GM19035 (cell line): ENCODE measurements at regions not wholly inside any gene's neighbourhood (a gene's known extent, or its start where the extent isn't known, plus 50 kb on each side); places are given as distances from the start of the nearest gene placed in this dataset.
A peak's percentile ranks its signal among the peaks of the same experiment; 100 is the strongest.
"Not testable (repeated sequence)": the region's sequence is repeated elsewhere in the genome, so short reads cannot be mapped to it uniquely, and the experiment has no call there.

Experiments
- ATAC-seq: cut with Tn5 transposase; IDR thresholded peaks from one replicate; pipeline ENCODE4 v1.9.1; 2021; ENCODE audit not compliant: unreplicated experiment

- ATAC-seq = no peak
Measured at GRCh38 chr10:52533986-52534385, 219.9 kb downstream of the DKK1 start.

DNA sequence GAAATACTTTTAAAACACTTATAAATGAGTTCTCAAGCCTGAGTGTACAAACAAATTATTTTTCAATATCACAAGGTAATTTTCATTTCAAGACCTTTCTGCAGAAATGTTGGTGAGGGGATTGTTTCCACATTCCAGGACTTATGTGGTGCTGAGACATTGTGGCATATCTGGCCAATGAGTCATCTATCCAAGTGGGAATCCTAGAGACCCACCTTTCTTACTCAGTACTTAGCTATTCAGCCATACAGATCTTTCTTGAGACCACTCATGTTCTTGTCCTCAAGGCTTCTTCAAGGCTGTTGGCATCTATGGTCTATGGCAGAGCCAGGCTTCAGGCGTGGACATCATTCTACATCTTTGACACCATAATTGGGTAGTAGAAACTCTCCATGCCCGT, 225.4 kb downstream of the DKK1 start:
- ATAC-seq = no peak

- ATAC-seq = no peak
Measured at GRCh38 chr10:52540479-52540984, 226.5 kb downstream of the DKK1 start.

DNA sequence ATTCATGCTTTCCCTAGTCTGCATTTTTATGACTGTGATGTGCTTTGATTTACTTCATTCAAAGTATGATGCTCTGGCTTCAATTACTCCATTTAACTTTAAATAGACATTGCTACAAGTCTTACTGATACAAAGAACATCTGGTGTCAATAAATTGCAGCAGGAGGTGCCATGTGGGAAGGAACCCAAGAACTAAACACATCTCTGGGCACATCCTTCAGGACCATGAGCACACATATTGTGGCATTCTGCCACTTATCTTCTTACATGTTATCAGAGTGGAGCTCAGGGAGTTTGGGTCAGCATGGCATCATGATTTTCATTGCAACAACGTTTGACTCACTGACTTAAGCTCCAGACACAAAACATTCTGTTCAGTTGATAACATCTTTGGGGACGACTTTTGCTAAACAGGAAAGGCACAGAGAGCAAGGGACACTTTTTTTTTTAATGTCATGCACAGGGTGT, 227.0 kb downstream of the DKK1 start:
- no peak for ATAC-seq

DNA sequence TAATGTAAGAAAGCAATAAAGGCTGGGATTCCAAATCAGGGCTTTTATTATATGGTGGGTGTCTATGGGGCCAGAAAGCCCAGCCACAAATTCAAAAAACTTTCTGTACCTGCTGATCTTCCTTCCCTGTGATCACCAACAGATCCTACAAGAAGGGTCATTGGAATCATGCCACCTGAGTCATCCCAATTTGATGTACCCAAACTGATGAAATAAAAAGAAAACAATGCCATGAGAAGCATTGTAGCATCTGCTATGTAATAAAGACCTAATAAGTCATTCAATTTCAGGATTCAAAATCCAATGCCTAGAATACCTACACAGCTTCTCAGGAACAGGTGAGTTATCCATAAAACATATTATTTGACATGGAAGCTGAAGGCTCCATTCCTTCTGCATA, 228.8 kb downstream of the DKK1 start:
- ATAC-seq = no peak

- ATAC-seq = no peak
Measured at GRCh38 chr10:52551046-52551445, 221.5 kb downstream of the MBL2 start.

GRCh38 chr10:52558090-52558489, 214.5 kb downstream of the MBL2 start:
- peak; percentile 69 for ATAC-seq

DNA sequence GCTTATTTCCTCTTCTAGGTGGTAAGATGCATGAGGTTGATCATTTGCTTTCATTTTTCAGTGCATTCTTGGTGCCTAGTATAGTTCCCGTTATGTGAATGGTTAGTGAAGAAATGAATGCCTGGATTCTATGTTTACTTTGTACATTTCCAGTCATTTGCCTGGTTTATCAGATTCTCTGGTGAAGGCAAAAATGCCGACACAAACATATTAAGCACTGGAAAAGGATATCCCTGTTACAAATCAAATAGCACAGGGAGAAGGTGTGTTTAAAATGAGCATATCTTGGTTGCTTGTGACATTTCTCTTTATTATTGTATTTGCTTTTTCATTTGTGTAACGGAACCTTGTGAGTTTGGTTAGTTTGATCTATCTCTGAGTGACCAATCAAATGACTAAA, 211.3 kb downstream of the MBL2 start:
- no peak for ATAC-seq

GRCh38 chr10:52563360-52563759, 209.2 kb downstream of the MBL2 start:
- ATAC-seq = no peak

- no peak for ATAC-seq
Measured at GRCh38 chr10:52566471-52567246, 205.9 kb downstream of the MBL2 start.

DNA sequence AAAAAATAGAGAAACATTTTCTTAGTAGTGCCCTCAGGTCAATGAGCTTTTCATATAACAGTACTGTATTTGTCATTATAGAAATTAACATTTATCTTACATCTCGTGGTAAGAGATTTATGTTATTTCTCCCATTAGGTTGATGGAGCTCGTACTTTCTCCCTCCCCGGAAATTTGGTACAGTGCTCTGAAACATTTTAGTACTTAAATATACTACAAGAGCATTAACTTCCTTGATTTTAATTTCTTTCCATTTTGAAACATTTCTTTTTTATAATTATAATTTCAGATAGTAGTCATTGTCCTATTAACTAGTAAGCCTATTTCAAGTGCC, 205.4 kb downstream of the MBL2 start:
- ATAC-seq = no peak

GRCh38 chr10:52568309-52568708, 204.3 kb downstream of the MBL2 start:
- ATAC-seq = no peak

- ATAC-seq = no peak
Measured at GRCh38 chr10:52570490-52570889, 202.1 kb downstream of the MBL2 start.

DNA sequence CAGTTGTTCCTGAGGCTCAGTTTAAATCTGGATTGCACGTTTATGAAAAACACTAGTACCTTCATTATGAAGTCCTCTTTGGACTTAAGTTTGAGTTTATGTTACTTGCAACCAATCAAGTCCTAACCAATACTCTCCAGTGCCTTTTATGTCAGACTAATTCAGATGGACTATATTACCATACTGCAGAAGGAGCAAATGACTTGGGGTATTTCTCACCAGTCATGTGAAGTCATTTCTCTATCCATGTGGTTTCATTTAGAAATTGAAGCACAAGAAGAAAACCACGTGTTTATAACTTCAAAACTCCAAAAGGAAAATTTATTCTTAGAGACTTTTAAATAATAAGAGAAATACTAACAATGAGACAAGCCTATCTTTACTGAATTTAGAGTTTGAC, 201.6 kb downstream of the MBL2 start:
- ATAC-seq = no peak

DNA sequence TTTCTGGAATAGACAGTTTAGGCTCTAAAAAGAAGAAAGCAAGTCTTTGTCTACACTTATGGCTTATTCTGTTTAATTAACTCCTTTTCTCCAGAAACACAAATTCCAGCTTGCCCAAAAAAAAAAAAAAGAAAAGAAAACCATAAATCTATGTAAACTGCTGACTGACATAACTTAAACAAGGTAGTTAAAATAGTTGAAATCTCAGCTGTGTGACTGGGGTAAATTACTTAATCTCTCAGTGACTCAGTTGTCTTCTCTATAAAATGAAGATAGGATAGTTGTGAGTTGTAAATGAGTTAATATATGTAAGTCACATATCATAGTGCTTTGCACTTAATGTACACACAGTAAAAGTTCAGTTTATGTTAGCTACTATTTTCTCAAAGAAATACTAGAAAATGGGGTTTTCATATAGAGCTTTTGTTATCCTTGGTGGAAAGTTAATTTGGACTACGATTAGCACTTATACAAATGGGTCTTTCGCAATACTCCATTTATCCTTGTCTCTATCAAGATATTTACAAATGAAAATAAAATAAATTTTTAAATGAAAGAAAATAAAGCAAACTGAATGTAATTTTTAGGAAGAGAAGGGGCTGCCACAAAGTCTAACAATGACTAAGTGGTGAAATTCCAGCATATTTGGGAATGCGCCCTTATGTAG, 200.9 kb downstream of the MBL2 start:
- ATAC-seq = no peak

DNA sequence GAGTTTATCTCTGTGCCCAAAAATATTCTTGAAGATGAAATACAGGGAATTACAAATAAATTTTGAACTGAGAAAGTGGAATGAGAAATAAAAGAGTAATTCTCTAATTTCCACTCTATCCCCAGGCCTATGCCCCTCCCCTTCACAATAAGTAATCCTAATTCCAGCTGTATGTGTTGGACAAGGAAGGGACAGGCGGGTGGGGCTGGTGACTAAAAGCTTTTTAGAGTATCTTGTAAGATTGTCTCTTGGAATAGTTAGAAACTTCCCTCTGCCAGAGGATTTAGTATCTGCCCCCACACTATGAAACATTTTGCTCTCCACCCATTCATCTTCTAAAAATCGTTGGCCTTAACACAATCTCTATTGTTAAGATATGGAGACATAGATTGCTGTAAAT, 199.2 kb downstream of the MBL2 start:
- ATAC-seq = no peak

GRCh38 chr10:52574697-52575096, 197.9 kb downstream of the MBL2 start:
- no peak for ATAC-seq

DNA sequence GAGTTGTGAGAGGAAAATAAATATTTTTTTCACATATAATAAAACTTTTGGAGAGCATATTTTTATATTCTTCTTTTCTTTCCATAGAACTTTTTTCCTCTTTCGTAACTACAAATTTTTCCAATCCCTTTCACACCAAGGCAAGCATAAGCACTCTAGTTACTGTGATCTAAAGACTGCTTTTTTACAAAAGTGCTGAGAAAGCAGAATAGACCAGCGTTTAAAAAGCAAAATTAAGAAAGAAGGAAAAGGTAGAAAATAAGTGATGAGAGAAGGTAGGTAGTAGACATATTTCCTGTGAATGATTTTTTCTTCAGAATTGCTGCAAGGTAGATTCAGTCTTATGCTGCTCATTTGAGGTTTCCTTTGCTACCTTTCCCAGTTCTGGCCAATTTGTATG, 195.5 kb downstream of the MBL2 start:
- ATAC-seq = no peak

DNA sequence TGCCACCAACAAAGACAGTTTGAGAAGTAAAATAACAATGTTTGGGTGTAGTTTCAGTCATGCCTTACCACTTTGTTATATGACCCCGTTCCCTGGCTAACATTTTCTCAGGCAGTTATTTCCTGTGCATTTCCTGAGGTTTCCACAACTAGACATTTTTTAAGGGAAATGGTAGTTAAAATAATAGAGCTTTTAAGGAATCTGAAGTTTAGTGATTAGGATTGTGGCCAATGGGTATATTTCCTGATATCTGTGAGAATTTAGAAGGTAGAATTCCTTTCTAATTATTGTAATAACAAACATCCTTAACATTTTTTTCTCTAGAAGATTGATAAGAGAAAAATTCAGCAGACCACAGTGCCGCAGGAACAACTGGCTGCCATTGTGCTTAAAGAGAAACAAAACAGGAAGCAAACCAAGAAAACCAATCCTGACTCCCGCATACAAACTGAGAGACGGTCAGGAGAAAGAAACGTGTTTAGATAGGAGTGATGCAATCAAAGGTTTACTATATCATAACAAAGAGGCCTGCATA, 193.6 kb downstream of the MBL2 start:
- no peak for ATAC-seq

DNA sequence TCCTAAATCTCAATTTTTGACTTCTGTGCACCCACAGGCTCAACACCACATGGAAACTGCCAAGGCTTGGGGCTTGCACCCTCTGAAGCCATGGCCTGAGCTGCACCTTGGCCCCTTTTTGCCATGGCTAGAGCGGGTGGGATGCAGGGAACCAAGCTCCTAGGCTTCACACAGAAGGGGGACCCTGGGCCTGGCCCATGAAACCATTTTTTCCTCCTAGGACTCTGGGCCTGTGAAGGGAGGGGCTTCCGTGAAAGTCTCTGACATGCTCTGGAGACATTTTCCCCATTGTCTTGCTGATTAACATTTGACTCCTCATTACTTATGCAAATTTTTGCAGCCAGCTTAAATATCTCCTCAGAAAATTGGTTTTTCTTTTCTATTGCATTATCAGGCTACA, 190.9 kb downstream of the MBL2 start:
- ATAC-seq = not testable (repeated sequence)

GRCh38 chr10:52583336-52583735, 189.2 kb downstream of the MBL2 start:
- ATAC-seq = no peak

- no peak for ATAC-seq
Measured at GRCh38 chr10:52586710-52587109, 185.9 kb downstream of the MBL2 start.
